PFSK-1 (cell line): ENCODE measurements at regions not wholly inside any gene's neighbourhood (a gene's known extent, or its start where the extent isn't known, plus 50 kb on each side); places are given as distances from the start of the nearest gene placed in this dataset.

Experiments used
- FOXP2 ChIP-seq: optimal IDR thresholded peaks from 2 replicates; pipeline ENCODE3; 2011; ENCODE audit warnings: borderline replicate concordance, control low read depth, inconsistent platforms; ENCODE audit not compliant: insufficient read depth; ENCODE audit errors: extremely low read length, extremely low read depth
- POLR2AphosphoS5 ChIP-seq: IDR thresholded peaks from 2 replicates; pipeline ENCODE4 v1.6.1; 2012; ENCODE audit warnings: low read depth, mild to moderate bottlenecking, control low read depth, low read length, moderate library complexity
- SIN3A ChIP-seq: IDR thresholded peaks from 2 replicates; pipeline ENCODE4 v1.6.1; 2012; ENCODE audit warnings: mild to moderate bottlenecking, low read length, moderate library complexity, borderline replicate concordance; ENCODE audit not compliant: insufficient read depth
- TAF1 ChIP-seq: IDR thresholded peaks from 2 replicates; pipeline ENCODE4 v1.6.1; 2012; ENCODE audit warnings: low read length, control low read depth, borderline replicate concordance; ENCODE audit not compliant: insufficient read depth
- TF ChIP-seq, protein P1 (sequence below), 2 experiments: IDR thresholded peaks; 2 replicates each; pipeline versions ENCODE4 v1.6.1 to v1.8.0; 2011 to 2012; ENCODE audit warnings: low read depth in 2 of 2, low read length in 2 of 2, control low read depth in 1 of 2, inconsistent platforms in 1 of 2, mild to moderate bottlenecking in 1 of 2, moderate library complexity in 1 of 2; ENCODE audit not compliant: insufficient read depth in 1 of 2

GRCh38 chr5:29944327-29944726 is 1249.2 kb upstream of the CDH6 start:
- no peak for TF ChIP-seq POLR2AphosphoS5
- TF ChIP-seq SIN3A: no peak
- TF ChIP-seq, protein P1, sequence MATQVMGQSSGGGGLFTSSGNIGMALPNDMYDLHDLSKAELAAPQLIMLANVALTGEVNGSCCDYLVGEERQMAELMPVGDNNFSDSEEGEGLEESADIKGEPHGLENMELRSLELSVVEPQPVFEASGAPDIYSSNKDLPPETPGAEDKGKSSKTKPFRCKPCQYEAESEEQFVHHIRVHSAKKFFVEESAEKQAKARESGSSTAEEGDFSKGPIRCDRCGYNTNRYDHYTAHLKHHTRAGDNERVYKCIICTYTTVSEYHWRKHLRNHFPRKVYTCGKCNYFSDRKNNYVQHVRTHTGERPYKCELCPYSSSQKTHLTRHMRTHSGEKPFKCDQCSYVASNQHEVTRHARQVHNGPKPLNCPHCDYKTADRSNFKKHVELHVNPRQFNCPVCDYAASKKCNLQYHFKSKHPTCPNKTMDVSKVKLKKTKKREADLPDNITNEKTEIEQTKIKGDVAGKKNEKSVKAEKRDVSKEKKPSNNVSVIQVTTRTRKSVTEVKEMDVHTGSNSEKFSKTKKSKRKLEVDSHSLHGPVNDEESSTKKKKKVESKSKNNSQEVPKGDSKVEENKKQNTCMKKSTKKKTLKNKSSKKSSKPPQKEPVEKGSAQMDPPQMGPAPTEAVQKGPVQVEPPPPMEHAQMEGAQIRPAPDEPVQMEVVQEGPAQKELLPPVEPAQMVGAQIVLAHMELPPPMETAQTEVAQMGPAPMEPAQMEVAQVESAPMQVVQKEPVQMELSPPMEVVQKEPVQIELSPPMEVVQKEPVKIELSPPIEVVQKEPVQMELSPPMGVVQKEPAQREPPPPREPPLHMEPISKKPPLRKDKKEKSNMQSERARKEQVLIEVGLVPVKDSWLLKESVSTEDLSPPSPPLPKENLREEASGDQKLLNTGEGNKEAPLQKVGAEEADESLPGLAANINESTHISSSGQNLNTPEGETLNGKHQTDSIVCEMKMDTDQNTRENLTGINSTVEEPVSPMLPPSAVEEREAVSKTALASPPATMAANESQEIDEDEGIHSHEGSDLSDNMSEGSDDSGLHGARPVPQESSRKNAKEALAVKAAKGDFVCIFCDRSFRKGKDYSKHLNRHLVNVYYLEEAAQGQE (IDR thresholded peaks at IDR 0.05; ENCODE audit: insufficient read depth in 1 of 2, low read depth in 2 of 2, low read length in 2 of 2): no peak
- TF ChIP-seq FOXP2: no peak
- no peak for TF ChIP-seq TAF1

DNA sequence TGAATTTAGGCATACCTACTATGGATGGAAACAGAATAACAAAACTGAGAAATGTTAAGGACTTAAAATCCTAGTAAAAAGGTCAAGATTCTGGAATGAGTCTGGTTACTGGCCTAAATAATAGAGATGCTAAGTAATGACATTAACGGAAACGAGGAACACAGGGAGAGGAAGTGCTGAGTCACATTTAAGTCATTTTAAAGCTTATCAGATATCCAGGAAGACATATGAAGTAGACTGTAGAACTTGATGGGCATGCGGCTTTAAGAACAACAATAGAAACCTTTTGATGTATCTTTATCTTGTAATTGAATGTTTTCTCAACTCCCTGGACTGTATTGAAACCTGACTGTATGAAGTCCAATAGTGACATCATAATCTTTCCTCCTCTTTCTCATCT is 1251.4 kb upstream of the CDH6 start:
- TF ChIP-seq SIN3A (no peak), TAF1 (no peak), POLR2AphosphoS5 (no peak), FOXP2 (no peak)
- TF ChIP-seq, protein P1 (IDR thresholded peaks at IDR 0.05; ENCODE audit: insufficient read depth in 1 of 2, low read depth in 2 of 2, low read length in 2 of 2): no peak

GRCh38 chr5:29939988-29940387 is 1253.5 kb upstream of the CDH6 start:
- TF ChIP-seq FOXP2 (no peak), TAF1 (no peak), POLR2AphosphoS5 (no peak), SIN3A (no peak)
- TF ChIP-seq, protein P1 (IDR thresholded peaks at IDR 0.05; ENCODE audit: insufficient read depth in 1 of 2, low read depth in 2 of 2, low read length in 2 of 2): no peak

- TF ChIP-seq, protein P1 (IDR thresholded peaks at IDR 0.05; ENCODE audit: insufficient read depth in 1 of 2, low read depth in 2 of 2, low read length in 2 of 2): no peak
- TF ChIP-seq POLR2AphosphoS5: no peak
- no peak for TF ChIP-seq FOXP2
- no peak for TF ChIP-seq TAF1
- TF ChIP-seq SIN3A: no peak
Measured at GRCh38 chr5:29935371-29935770, 1258.1 kb upstream of the CDH6 start.

GRCh38 chr5:29930316-29930715 is 1263.2 kb upstream of the CDH6 start:
- TF ChIP-seq, protein P1 (IDR thresholded peaks at IDR 0.05; ENCODE audit: insufficient read depth in 1 of 2, low read depth in 2 of 2, low read length in 2 of 2): no peak
- no peak for TF ChIP-seq SIN3A
- TF ChIP-seq POLR2AphosphoS5: no peak
- no peak for TF ChIP-seq FOXP2
- no peak for TF ChIP-seq TAF1
